Fibroblast of the aortic adventitia (primary cell): ENCODE measurements at regions not wholly inside any gene's neighbourhood (a gene's known extent, or its start where the extent isn't known, plus 50 kb on each side); places are given as distances from the start of the nearest gene placed in this dataset.
A peak's percentile ranks its signal among the peaks of the same experiment; 100 is the strongest.

ENCODE experiments used
- DNase-seq: peaks from one replicate; pipeline ENCODE4 v3.0.0-alpha.2; 2010; ENCODE audit warnings: low read depth
- H3K4me3 ChIP-seq: 2 replicates; pipeline ENCODE4 v1.5.1; 2011; ENCODE audit warnings: low read depth, mild to moderate bottlenecking, control low read depth, low read length, moderate library complexity
- CTCF ChIP-seq: IDR thresholded peaks from 2 replicates; pipeline ENCODE4 v1.5.1; 2011; ENCODE audit warnings: mild to moderate bottlenecking, low read length, control low read depth, inconsistent platforms; ENCODE audit not compliant: insufficient read depth

- no peak for TF ChIP-seq CTCF
- no peak overlapping the region for H3K4me3 ChIP-seq
- no peak for DNase-seq
Observed at GRCh38 chr17:31597646-31598398, 206.3 kb downstream of the RAB11FIP4 start.

GRCh38 chr17:31596382-31597323 lies 205.2 kb downstream of the RAB11FIP4 start:
- no peak for TF ChIP-seq CTCF
- peak; percentile 97 for DNase-seq
- H3K4me3 ChIP-seq, result no peak overlapping the region

- no peak for DNase-seq
- no peak for TF ChIP-seq CTCF
- no peak overlapping the region for H3K4me3 ChIP-seq
Observed at GRCh38 chr17:31595666-31596381, 204.3 kb downstream of the RAB11FIP4 start.

GRCh38 chr17:31595076-31595475 lies 203.6 kb downstream of the RAB11FIP4 start:
- DNase-seq, result peak; percentile 31
- no peak for TF ChIP-seq CTCF
- no peak overlapping the region for H3K4me3 ChIP-seq

- DNase-seq, result no peak
- TF ChIP-seq CTCF, result no peak
- H3K4me3 ChIP-seq, result no peak overlapping the region
Observed at GRCh38 chr17:31594416-31594815, 202.9 kb downstream of the RAB11FIP4 start.

GRCh38 chr17:31593806-31594205 lies 202.3 kb downstream of the RAB11FIP4 start:
- TF ChIP-seq CTCF, result no peak
- peak; percentile 41 for DNase-seq

More at GRCh38 chr17:31593806-31594205, 202.3 kb downstream of the RAB11FIP4 start:
- no peak overlapping the region for H3K4me3 ChIP-seq
